HEK293T (cell line): ENCODE measurements at regions not wholly inside any gene's neighbourhood (a gene's known extent, or its start where the extent isn't known, plus 50 kb on each side); places are given as distances from the start of the nearest gene placed in this dataset.

Experiments used
- ARNT ChIP-seq: fragments of 450-650 bp; IDR thresholded peaks from 2 replicates; pipeline ENCODE4 v1.6.1; 2017; ENCODE audit warnings: mild to moderate bottlenecking
- BHLHE40 ChIP-seq: fragments of 450-650 bp; IDR thresholded peaks from 2 replicates; pipeline ENCODE4 v1.6.1; 2016; ENCODE audit warnings: mild to moderate bottlenecking, moderate library complexity, borderline replicate concordance
- ELF4 ChIP-seq: fragments of 450-650 bp; IDR thresholded peaks from 2 replicates; pipeline ENCODE4 v1.6.1; 2017; ENCODE audit warnings: antibody characterized with exemption
- FOXA1 ChIP-seq: fragments of 450-650 bp; IDR thresholded peaks from 2 replicates; pipeline ENCODE4 v1.6.1; 2016; ENCODE audit warnings: mild to moderate bottlenecking
- FOXK2 ChIP-seq: fragments of 450-650 bp; IDR thresholded peaks from 2 replicates; pipeline ENCODE4 v1.6.1; 2016; ENCODE audit warnings: mild to moderate bottlenecking
- FOXM1 ChIP-seq: fragments of 450-650 bp; IDR thresholded peaks from 2 replicates; pipeline ENCODE4 v1.6.1; 2017; ENCODE audit warnings: mild to moderate bottlenecking, borderline replicate concordance
- PKNOX1 ChIP-seq: fragments of 450-650 bp; IDR thresholded peaks from 2 replicates; pipeline ENCODE4 v1.6.1; 2016
- SP1 ChIP-seq: fragments of 450-650 bp; IDR thresholded peaks from 2 replicates; pipeline ENCODE4 v1.6.1; 2017
- TARDBP ChIP-seq: fragments of 450-650 bp; IDR thresholded peaks from 2 replicates; pipeline ENCODE4 v1.6.1; 2016
- ZNF384 ChIP-seq: fragments of 450-650 bp; IDR thresholded peaks from 2 replicates; pipeline ENCODE4 v1.6.1; 2016

- TF ChIP-seq FOXM1 (no peak), TARDBP (no peak), SP1 (no peak), PKNOX1 (no peak), BHLHE40 (no peak), ZNF384 (no peak), ARNT (no peak), FOXA1 (no peak), FOXK2 (no peak), ELF4 (no peak)
These were observed 156.5 kb upstream of the SLCO3A1 start for GRCh38 chr15:91696981-91697380.
